IMR-90 (cell line): ENCODE measurements at regions not wholly inside any gene's neighbourhood (a gene's known extent, or its start where the extent isn't known, plus 50 kb on each side); places are given as distances from the start of the nearest gene placed in this dataset.

Experiments
- ATAC-seq: fragments of 200-7000 bp; cut with Tn5 transposase; 2 replicates; pipeline ENCODE4 v1.9.1; 2020; ENCODE audit warnings: low read depth, mild to moderate bottlenecking, moderate library complexity
- BruUV-seq: library from RNA; stranded (reverse); fragments of 400-500 nt; replicated peaks from 2 replicates; lab custom pipeline; 2021; lab: Mats Ljungman, UMichigan
- CTCF ChIA-PET: fragments of 300-600 bp; formaldehyde crosslinking; extraction: SDS; loops from one replicate; lab custom pipeline; 2021; ENCODE audit warnings: antibody characterized with exemption; lab: Yijun Ruan, JAX
- POLR2A ChIA-PET: fragments of 300-600 bp; sonication (Branson Sonifier 250); formaldehyde crosslinking; loops from one replicate; lab custom pipeline; 2022; ENCODE audit warnings: antibody characterized with exemption; ENCODE audit not compliant: unreplicated experiment; lab: Charles Lee
- DNase-seq: peaks from one replicate; pipeline ENCODE4 v3.0.0; 2013
- H2AFZ ChIP-seq: replicated peaks from 2 replicates; pipeline ENCODE3; 2013; ENCODE audit warnings: low read length, mild to moderate bottlenecking; ENCODE audit not compliant: poor library complexity
- H2AK5ac ChIP-seq: 2 replicates; pipeline ENCODE4 v1.6.1; 2013; ENCODE audit warnings: low read depth, low read length, inconsistent platforms
- H2AK9ac ChIP-seq: replicated peaks from 2 replicates; pipeline ENCODE3; 2013; ENCODE audit warnings: mild to moderate bottlenecking, low read depth, low read length, moderate library complexity; ENCODE audit not compliant: poor library complexity
- H2BK120ac ChIP-seq: 2 replicates; pipeline ENCODE4 v1.6.1; 2013; ENCODE audit warnings: low read depth, low read length, inconsistent platforms
- H2BK15ac ChIP-seq: 3 replicates; pipeline ENCODE4 v1.6.1; 2013; ENCODE audit warnings: low read depth, low read length, inconsistent platforms
- H2BK20ac ChIP-seq: 2 replicates; pipeline ENCODE4 v1.6.1; 2013; ENCODE audit warnings: low read depth, mild to moderate bottlenecking, inconsistent platforms, low read length, moderate library complexity
- H2BK5ac ChIP-seq: 2 replicates; pipeline ENCODE4 v1.6.1; 2013; ENCODE audit warnings: mild to moderate bottlenecking, low read depth, low read length, inconsistent platforms; ENCODE audit not compliant: poor library complexity, severe bottlenecking
- H3K14ac ChIP-seq: replicated peaks from 2 replicates; pipeline ENCODE4 v1.6.1; 2013; ENCODE audit warnings: low read depth, low read length, inconsistent platforms
- H3K18ac ChIP-seq: 2 replicates; pipeline ENCODE4 v1.6.1; 2013; ENCODE audit warnings: low read depth, low read length, control low read depth
- H3K23ac ChIP-seq: 2 replicates; pipeline ENCODE4 v1.6.1; 2013; ENCODE audit warnings: low read depth, low read length, inconsistent platforms
- H3K27ac ChIP-seq: 2 replicates; pipeline ENCODE4 v1.5.1; 2013; ENCODE audit warnings: mild to moderate bottlenecking, control low read depth, low read length; ENCODE audit not compliant: insufficient read depth
- H3K27me3 ChIP-seq: 2 replicates; pipeline ENCODE4 v1.6.1; 2013; ENCODE audit warnings: low read length; ENCODE audit not compliant: control insufficient read depth, insufficient read depth
- H3K36me3 ChIP-seq: 2 replicates; pipeline ENCODE4 v1.6.1; 2013; ENCODE audit warnings: low read length, mixed read lengths; ENCODE audit not compliant: control insufficient read depth, insufficient read depth
- H3K4ac ChIP-seq: 2 replicates; pipeline ENCODE4 v1.6.1; 2013; ENCODE audit warnings: low read depth, low read length, inconsistent platforms
- H3K4me1 ChIP-seq: 2 replicates; pipeline ENCODE4 v1.6.1; 2013; ENCODE audit warnings: low read length, mixed read lengths; ENCODE audit not compliant: control insufficient read depth, insufficient read depth
- H3K4me2 ChIP-seq: 2 replicates; pipeline ENCODE4 v1.6.1; 2013; ENCODE audit warnings: low read depth, mild to moderate bottlenecking, control low read depth, low read length, moderate library complexity
- H3K4me3 ChIP-seq: 2 replicates; pipeline ENCODE4 v1.5.1; 2013; ENCODE audit warnings: low read depth, mild to moderate bottlenecking, control low read depth, low read length, moderate library complexity; ENCODE audit not compliant: insufficient read depth
- H3K56ac ChIP-seq: 2 replicates; pipeline ENCODE4 v1.6.1; 2013; ENCODE audit warnings: low read length, inconsistent platforms; ENCODE audit not compliant: insufficient read depth; ENCODE audit errors: extremely low read depth
- H3K79me1 ChIP-seq, 2 experiments: 2 replicates each; pipeline ENCODE4 v1.6.1; 2013; ENCODE audit warnings: low read length in 2 of 2, inconsistent platforms in 1 of 2, low read depth in 1 of 2
- H3K9ac ChIP-seq: 2 replicates; pipeline ENCODE4 v1.6.1; 2013; ENCODE audit warnings: low read depth, low read length, control low read depth
- H3K9me1 ChIP-seq: 2 replicates; pipeline ENCODE4 v1.6.1; 2013; ENCODE audit warnings: low read length, inconsistent platforms; ENCODE audit not compliant: insufficient read depth
- H3K9me3 ChIP-seq: 2 replicates; pipeline ENCODE4 v1.6.1; 2013; ENCODE audit warnings: low read length; ENCODE audit not compliant: control insufficient read depth, insufficient read depth
- H4K20me1 ChIP-seq: 2 replicates; pipeline ENCODE4 v1.6.1; 2013; ENCODE audit warnings: low read length, inconsistent platforms; ENCODE audit not compliant: insufficient read depth
- H4K5ac ChIP-seq: 2 replicates; pipeline ENCODE4 v1.6.1; 2013; ENCODE audit warnings: mild to moderate bottlenecking, low read depth, low read length, control low read depth
- H4K8ac ChIP-seq, 2 experiments: 2 replicates each; pipeline ENCODE4 v1.6.1; 2013; ENCODE audit warnings: low read depth in 2 of 2, low read length in 2 of 2, control low read depth in 1 of 2, inconsistent platforms in 1 of 2
- H4K91ac ChIP-seq: 2 replicates; pipeline ENCODE4 v1.6.1; 2013; ENCODE audit warnings: low read depth, low read length, inconsistent platforms; ENCODE audit not compliant: insufficient read depth
- CEBPB ChIP-seq: IDR thresholded peaks from 2 replicates; pipeline ENCODE4 v1.6.1; 2012; ENCODE audit warnings: low read depth, low read length, improper control_type of control experiment
- FOS ChIP-seq: fragments of 150-350 bp; IDR thresholded peaks from 2 replicates; pipeline ENCODE4 v1.6.1; 2016; ENCODE audit warnings: low read depth, low read length
- MAFK ChIP-seq: IDR thresholded peaks from 2 replicates; pipeline ENCODE4 v1.6.1; 2012; ENCODE audit warnings: low read depth, low read length, improper control_type of control experiment
- MAZ ChIP-seq: IDR thresholded peaks from 2 replicates; pipeline ENCODE4 v1.6.1; 2012; ENCODE audit warnings: low read depth, mild to moderate bottlenecking, low read length, improper control_type of control experiment, moderate library complexity, borderline replicate concordance
- MXI1 ChIP-seq: IDR thresholded peaks from 2 replicates; pipeline ENCODE4 v1.6.1; 2012; ENCODE audit warnings: low read depth, mild to moderate bottlenecking, low read length, moderate library complexity, borderline replicate concordance
- NFE2L2 ChIP-seq: fragments of 150-350 bp; IDR thresholded peaks from 2 replicates; pipeline ENCODE4 v1.6.1; 2016; ENCODE audit warnings: low read depth, mild to moderate bottlenecking, low read length
- POLR2A ChIP-seq: IDR thresholded peaks from 2 replicates; pipeline ENCODE4 v1.6.1; 2012; ENCODE audit warnings: mild to moderate bottlenecking, low read depth, low read length
- RAD21 ChIP-seq: IDR thresholded peaks from 2 replicates; pipeline ENCODE4 v1.6.1; 2012; ENCODE audit warnings: low read length, improper control_type of control experiment
- RFX5 ChIP-seq: IDR thresholded peaks from 2 replicates; pipeline ENCODE4 v1.8.0; 2012; ENCODE audit warnings: low read depth, mild to moderate bottlenecking, low read length, moderate library complexity
- SMC3 ChIP-seq: fragments of 150-350 bp; IDR thresholded peaks from 2 replicates; pipeline ENCODE4 v1.6.1; 2016; ENCODE audit warnings: low read depth, mild to moderate bottlenecking, antibody characterized with exemption, low read length, moderate library complexity
- WGBS, 2 experiments: methylation state at CpG; one replicate each; pipeline versions ENCODE4 v1.1.5 to v1.1.7; 2013; ENCODE audit warnings: missing lambda C conversion rate in 2 of 2; ENCODE audit not compliant: insufficient read length in 1 of 2; ENCODE audit errors: extremely low coverage in 2 of 2; 5-methylcytosine and 5-hydroxymethylcytosine counted together
- dilution Hi-C: fragments of 300-500 bp; cut with HindIII; formaldehyde crosslinking; loops from one replicate; pipeline ENCODE4 v1.14.3; 2018; ENCODE audit warnings: low sequenced_read_pairs; ENCODE audit not compliant: unreplicated experiment
- in situ Hi-C: fragments of 300-500 bp; cut with MboI; formaldehyde crosslinking; loops from 3 replicates; pipeline ENCODE4 v1.14.3; 2019; ENCODE audit warnings: low sequenced_read_pairs, inconsistent platforms, mixed read lengths
- intact Hi-C: fragments of 100-400 bp; cut with micrococcal nuclease; formaldehyde crosslinking; loops from 2 replicates; pipeline ENCODE4 v1.10.0; 2022
- TF ChIP-seq, protein P1 (sequence below): fragments of 150-350 bp; IDR thresholded peaks from 2 replicates; pipeline ENCODE4 v1.6.1; 2016; ENCODE audit warnings: low read depth, mild to moderate bottlenecking, low read length, moderate library complexity, borderline replicate concordance
- TF ChIP-seq, protein P2 (sequence below): conservative IDR thresholded peaks from 2 replicates; pipeline ENCODE4 v1.5.1; 2012; ENCODE audit warnings: mild to moderate bottlenecking, low read depth, low read length, improper control_type of control experiment
- TF ChIP-seq, protein P3 (sequence below): fragments of 150-350 bp; IDR thresholded peaks from 2 replicates; pipeline ENCODE4 v1.6.1; 2017; ENCODE audit warnings: mild to moderate bottlenecking, antibody characterized with exemption, low read length, low read depth

DNA sequence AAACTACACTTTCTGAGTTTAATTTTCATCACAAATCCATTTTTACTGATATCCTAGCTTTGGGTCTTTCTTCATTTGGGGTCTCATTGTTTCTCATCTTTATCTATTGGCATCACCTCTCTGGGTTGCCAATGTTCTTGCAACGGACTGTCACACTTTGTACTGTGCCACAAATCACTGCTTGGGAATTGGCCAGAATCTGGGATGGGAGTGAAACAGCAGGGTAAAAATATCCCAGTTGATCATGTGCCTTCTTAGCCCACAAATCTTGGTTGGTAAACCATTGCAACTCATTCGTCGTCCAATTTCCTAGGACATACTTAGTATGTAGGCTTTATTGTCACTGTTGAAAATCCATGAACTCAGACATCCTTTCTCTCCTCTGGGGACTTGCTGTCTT, 698.5 kb downstream of the OTOL1 start (continued):
- TF ChIP-seq, protein P1, sequence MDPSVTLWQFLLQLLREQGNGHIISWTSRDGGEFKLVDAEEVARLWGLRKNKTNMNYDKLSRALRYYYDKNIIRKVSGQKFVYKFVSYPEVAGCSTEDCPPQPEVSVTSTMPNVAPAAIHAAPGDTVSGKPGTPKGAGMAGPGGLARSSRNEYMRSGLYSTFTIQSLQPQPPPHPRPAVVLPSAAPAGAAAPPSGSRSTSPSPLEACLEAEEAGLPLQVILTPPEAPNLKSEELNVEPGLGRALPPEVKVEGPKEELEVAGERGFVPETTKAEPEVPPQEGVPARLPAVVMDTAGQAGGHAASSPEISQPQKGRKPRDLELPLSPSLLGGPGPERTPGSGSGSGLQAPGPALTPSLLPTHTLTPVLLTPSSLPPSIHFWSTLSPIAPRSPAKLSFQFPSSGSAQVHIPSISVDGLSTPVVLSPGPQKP = no peak
- no peak for TF ChIP-seq MXI1

DNA sequence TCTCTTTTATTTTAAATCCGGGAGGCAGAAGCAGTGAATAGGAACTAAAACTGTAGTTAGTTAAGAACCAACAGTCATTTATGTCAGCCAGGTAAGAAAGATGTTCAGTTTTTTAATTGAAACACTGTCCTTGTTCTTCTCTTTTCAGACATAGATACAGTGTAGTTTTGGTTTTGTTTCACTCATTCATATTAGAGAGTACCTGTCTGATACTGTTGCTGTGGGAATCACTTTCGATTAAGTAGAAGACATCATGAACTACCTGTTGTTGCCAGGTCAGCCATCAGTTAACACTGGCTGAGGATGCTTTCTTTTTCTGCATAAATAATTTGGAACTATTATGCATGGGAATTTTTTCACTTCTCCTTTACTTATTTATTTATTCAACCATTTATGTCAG, 700.4 kb downstream of the OTOL1 start:
- BruUV-seq = no TSS peak
- POLR2A ChIA-PET = no interaction called here
- TF ChIP-seq POLR2A (no peak), MAFK (no peak), RAD21 (no peak), MXI1 (no peak), CEBPB (no peak), RFX5 (no peak), SMC3 (no peak), FOS (no peak), NFE2L2 (no peak), MAZ (no peak)
- TF ChIP-seq, protein P2, sequence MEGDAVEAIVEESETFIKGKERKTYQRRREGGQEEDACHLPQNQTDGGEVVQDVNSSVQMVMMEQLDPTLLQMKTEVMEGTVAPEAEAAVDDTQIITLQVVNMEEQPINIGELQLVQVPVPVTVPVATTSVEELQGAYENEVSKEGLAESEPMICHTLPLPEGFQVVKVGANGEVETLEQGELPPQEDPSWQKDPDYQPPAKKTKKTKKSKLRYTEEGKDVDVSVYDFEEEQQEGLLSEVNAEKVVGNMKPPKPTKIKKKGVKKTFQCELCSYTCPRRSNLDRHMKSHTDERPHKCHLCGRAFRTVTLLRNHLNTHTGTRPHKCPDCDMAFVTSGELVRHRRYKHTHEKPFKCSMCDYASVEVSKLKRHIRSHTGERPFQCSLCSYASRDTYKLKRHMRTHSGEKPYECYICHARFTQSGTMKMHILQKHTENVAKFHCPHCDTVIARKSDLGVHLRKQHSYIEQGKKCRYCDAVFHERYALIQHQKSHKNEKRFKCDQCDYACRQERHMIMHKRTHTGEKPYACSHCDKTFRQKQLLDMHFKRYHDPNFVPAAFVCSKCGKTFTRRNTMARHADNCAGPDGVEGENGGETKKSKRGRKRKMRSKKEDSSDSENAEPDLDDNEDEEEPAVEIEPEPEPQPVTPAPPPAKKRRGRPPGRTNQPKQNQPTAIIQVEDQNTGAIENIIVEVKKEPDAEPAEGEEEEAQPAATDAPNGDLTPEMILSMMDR = no peak
- TF ChIP-seq, protein P3, sequence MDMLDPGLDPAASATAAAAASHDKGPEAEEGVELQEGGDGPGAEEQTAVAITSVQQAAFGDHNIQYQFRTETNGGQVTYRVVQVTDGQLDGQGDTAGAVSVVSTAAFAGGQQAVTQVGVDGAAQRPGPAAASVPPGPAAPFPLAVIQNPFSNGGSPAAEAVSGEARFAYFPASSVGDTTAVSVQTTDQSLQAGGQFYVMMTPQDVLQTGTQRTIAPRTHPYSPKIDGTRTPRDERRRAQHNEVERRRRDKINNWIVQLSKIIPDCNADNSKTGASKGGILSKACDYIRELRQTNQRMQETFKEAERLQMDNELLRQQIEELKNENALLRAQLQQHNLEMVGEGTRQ = no peak
- TF ChIP-seq, protein P1 = no peak

More for the DNA sequence above, 700.4 kb downstream of the OTOL1 start:
- Histone ChIP-seq H3K18ac (no peak overlapping the region), H2BK5ac (no peak overlapping the region), H3K9ac (no peak overlapping the region), H3K9me1 (no peaks in the 10 kb centered on the region), H2AK9ac (no peak overlapping the region), H3K4me2 (no peak overlapping the region), H3K36me3 (no peaks in the 10 kb centered on the region), H2AFZ (no peak overlapping the region), H3K27me3 (no peaks in the 10 kb centered on the region), H3K23ac (no peak overlapping the region), H3K9me3 (no peaks in the 10 kb centered on the region), H4K8ac (no peak overlapping the region), H3K4me3 (no peak overlapping the region), H3K4me1 (no peaks in the 10 kb centered on the region), H2BK20ac (no peak overlapping the region), H4K5ac (no peak overlapping the region), H4K91ac (no peak overlapping the region), H2BK15ac (no peak overlapping the region), H3K56ac (no peak overlapping the region), H2AK5ac (no peak overlapping the region), H3K4ac (no peak overlapping the region), H4K20me1 (no peaks in the 10 kb centered on the region), H3K14ac (no peak overlapping the region), H3K27ac (no peak overlapping the region), H3K79me1 (no peaks in the 10 kb centered on the region), H2BK120ac (no peak overlapping the region)
- DNase-seq (no peak), ATAC-seq (no peak)
- in situ Hi-C loops = no loop called here
- intact Hi-C loops = no loop called here
- no CpG with 5 or more reads among the region's 2 CpGs for WGBS, 2 experiments
- dilution Hi-C loops = no loop called here
- CTCF ChIA-PET = no interaction called here
